ENCODE measurements at regions not wholly inside any gene's neighbourhood (a gene's known extent, or its start where the extent isn't known, plus 50 kb on each side); places are given as distances from the start of the nearest gene placed in this dataset.

- Histone ChIP-seq H3K27ac (replicated peaks; ENCODE audit: low read length) (no peak overlapping the region), H3K4me2 (ENCODE audit: insufficient read depth, low read length, poor library complexity, severe bottlenecking) (no peak overlapping the region), H2AFZ (ENCODE audit: low read length) (no peak overlapping the region), H2BK5ac (ENCODE audit: low read length) (no peak overlapping the region), H4K8ac (ENCODE audit: low read depth, low read length) (no peak overlapping the region), H3K36me3 (replicated peaks in 1 of 2; ENCODE audit: control insufficient read depth in 2 of 2, insufficient read depth in 2 of 2, low read length in 2 of 2) (no peaks in the 10 kb centered on the region), H3K23ac (ENCODE audit: low read depth, low read length, poor library complexity) (no peak overlapping the region), H2BK12ac (ENCODE audit: low read length) (no peak overlapping the region), H3K27me3 (ENCODE audit: control insufficient read depth in 3 of 3, insufficient read depth in 3 of 3, low read depth in 1 of 3, low read length in 3 of 3) (peaks cover 0 to 4% (median 0%) of the 10 kb centered on the region in 3 experiments), H3K9ac (ENCODE audit: low read depth, low read length, poor library complexity) (no peak overlapping the region), H2BK15ac (ENCODE audit: low read length) (no peak overlapping the region), H3K9me3 (replicated peaks in 1 of 2; ENCODE audit: control insufficient read depth in 2 of 2, insufficient read depth in 1 of 2, low read depth in 1 of 2, low read length in 2 of 2) (no peaks in the 10 kb centered on the region), H3K4ac (ENCODE audit: low read length) (no peak overlapping the region), H3K4me1 (ENCODE audit: control insufficient read depth in 2 of 2, insufficient read depth in 1 of 2, low read depth in 1 of 2, low read length in 2 of 2) (peaks cover 0 to 4% of the 10 kb centered on the region in 2 donors), H2AK5ac (ENCODE audit: low read depth, low read length) (no peak overlapping the region), H3K4me3 (ENCODE audit: low read length in 2 of 2) (no peak overlapping the region), H2BK120ac (ENCODE audit: low read depth, low read length) (no peak overlapping the region), H3K79me1 (ENCODE audit: low read depth, low read length) (no peaks in the 10 kb centered on the region), H3K18ac (ENCODE audit: low read length) (no peak overlapping the region), H4K91ac (ENCODE audit: low read depth, low read length, poor library complexity) (no peak overlapping the region), H3K14ac (ENCODE audit: low read length) (no peak overlapping the region)
- no peak for DNase-seq (ENCODE audit: low spot score)
- no CpG with 5 or more reads among the region's 5 CpGs for WGBS, 2 donors (ENCODE audit: extremely low coverage in 2 of 2, insufficient read length in 2 of 2, insufficient replicate concordance in 1 of 2)
Measured at GRCh38 chr19:32172566-32173160, 172.7 kb upstream of the ZNF507 start.

DNA sequence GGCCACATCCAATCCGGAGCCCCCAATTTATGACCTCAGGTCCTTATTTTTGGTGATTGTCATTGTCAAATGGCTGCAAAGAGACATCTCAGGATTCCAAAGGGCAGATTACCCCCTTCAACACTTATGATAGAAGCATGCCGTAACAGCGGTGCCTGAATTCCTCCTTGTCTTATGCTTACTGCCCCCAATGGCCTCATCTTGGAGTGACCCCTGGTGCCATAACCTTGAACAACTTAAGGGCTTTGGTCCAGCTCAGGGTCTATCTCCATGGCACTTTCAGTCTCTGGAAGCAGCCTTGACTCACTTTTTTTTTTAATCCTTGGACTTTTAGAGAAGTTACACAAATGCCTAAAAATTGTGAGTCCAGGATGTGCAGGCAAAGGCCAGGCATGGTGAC is 171.6 kb upstream of the ZNF507 start:
- peaks cover 0 to 4% (median 0%) of the 10 kb centered on the region in 3 experiments for H3K27me3 ChIP-seq (ENCODE audit: control insufficient read depth in 3 of 3, insufficient read depth in 3 of 3, low read depth in 1 of 3, low read length in 3 of 3)
- WGBS, 2 donors (ENCODE audit: extremely low coverage in 2 of 2, insufficient read length in 2 of 2, insufficient replicate concordance in 1 of 2): no CpG with 5 or more reads among the region's 3 CpGs
- DNase-seq (ENCODE audit: low spot score): no peak
- H3K79me1 ChIP-seq (ENCODE audit: low read depth, low read length): no peaks in the 10 kb centered on the region
- no peak overlapping the region for H4K91ac ChIP-seq (ENCODE audit: low read depth, low read length, poor library complexity)
- no peaks in the 10 kb centered on the region for H3K9me3 ChIP-seq (replicated peaks in 1 of 2; ENCODE audit: control insufficient read depth in 2 of 2, insufficient read depth in 1 of 2, low read depth in 1 of 2, low read length in 2 of 2)
- H2BK5ac ChIP-seq (ENCODE audit: low read length): no peak overlapping the region
- no peak overlapping the region for H2BK15ac ChIP-seq (ENCODE audit: low read length)
- no peak overlapping the region for H2BK120ac ChIP-seq (ENCODE audit: low read depth, low read length)
- H3K9ac ChIP-seq (ENCODE audit: low read depth, low read length, poor library complexity): no peak overlapping the region
- no peaks in the 10 kb centered on the region for H3K36me3 ChIP-seq (replicated peaks in 1 of 2; ENCODE audit: control insufficient read depth in 2 of 2, insufficient read depth in 2 of 2, low read length in 2 of 2)
- H3K14ac ChIP-seq (ENCODE audit: low read length): no peak overlapping the region
- H3K4me3 ChIP-seq (ENCODE audit: low read length in 2 of 2): no peak overlapping the region
- H3K4me1 ChIP-seq (ENCODE audit: control insufficient read depth in 2 of 2, insufficient read depth in 1 of 2, low read depth in 1 of 2, low read length in 2 of 2): peaks cover 0 to 4% of the 10 kb centered on the region in 2 donors
- no peak overlapping the region for H3K27ac ChIP-seq (replicated peaks; ENCODE audit: low read length)
- no peak overlapping the region for H2AFZ ChIP-seq (ENCODE audit: low read length)
- H3K18ac ChIP-seq (ENCODE audit: low read length): no peak overlapping the region
- no peak overlapping the region for H4K8ac ChIP-seq (ENCODE audit: low read depth, low read length)
- H3K23ac ChIP-seq (ENCODE audit: low read depth, low read length, poor library complexity): no peak overlapping the region
- no peak overlapping the region for H2AK5ac ChIP-seq (ENCODE audit: low read depth, low read length)
- no peak overlapping the region for H3K4me2 ChIP-seq (ENCODE audit: insufficient read depth, low read length, poor library complexity, severe bottlenecking)
- H3K4ac ChIP-seq (ENCODE audit: low read length): no peak overlapping the region
- no peak overlapping the region for H2BK12ac ChIP-seq (ENCODE audit: low read length)

GRCh38 chr19:32174386-32175113 is 170.9 kb upstream of the ZNF507 start:
- Histone ChIP-seq H2BK12ac (ENCODE audit: low read length) (no peak overlapping the region), H2AK5ac (ENCODE audit: low read depth, low read length) (peak overlapping the region; percentile 5), H3K79me1 (ENCODE audit: low read depth, low read length) (no peaks in the 10 kb centered on the region), H3K9ac (ENCODE audit: low read depth, low read length, poor library complexity) (no peak overlapping the region), H3K4me2 (ENCODE audit: insufficient read depth, low read length, poor library complexity, severe bottlenecking) (no peak overlapping the region), H3K27ac (replicated peaks; ENCODE audit: low read length) (no peak overlapping the region), H3K4me3 (ENCODE audit: low read length in 2 of 2) (no peak overlapping the region), H4K91ac (ENCODE audit: low read depth, low read length, poor library complexity) (no peak overlapping the region), H3K36me3 (replicated peaks in 1 of 2; ENCODE audit: control insufficient read depth in 2 of 2, insufficient read depth in 2 of 2, low read length in 2 of 2) (no peaks in the 10 kb centered on the region), H2BK120ac (ENCODE audit: low read depth, low read length) (no peak overlapping the region), H2BK5ac (ENCODE audit: low read length) (no peak overlapping the region), H2BK15ac (ENCODE audit: low read length) (no peak overlapping the region), H3K4ac (ENCODE audit: low read length) (no peak overlapping the region), H3K18ac (ENCODE audit: low read length) (no peak overlapping the region), H3K9me3 (replicated peaks in 1 of 2; ENCODE audit: control insufficient read depth in 2 of 2, insufficient read depth in 1 of 2, low read depth in 1 of 2, low read length in 2 of 2) (no peaks in the 10 kb centered on the region), H3K27me3 (ENCODE audit: control insufficient read depth in 3 of 3, insufficient read depth in 3 of 3, low read depth in 1 of 3, low read length in 3 of 3) (peaks cover 0 to 4% (median 0%) of the 10 kb centered on the region in 3 experiments), H3K4me1 (ENCODE audit: control insufficient read depth in 2 of 2, insufficient read depth in 1 of 2, low read depth in 1 of 2, low read length in 2 of 2) (peaks cover 0 to 4% of the 10 kb centered on the region in 2 donors), H2AFZ (ENCODE audit: low read length) (no peak overlapping the region), H3K14ac (ENCODE audit: low read length) (peak overlapping the region; percentile 4), H4K8ac (ENCODE audit: low read depth, low read length) (no peak overlapping the region), H3K23ac (ENCODE audit: low read depth, low read length, poor library complexity) (no peak overlapping the region)
- WGBS, 2 donors (ENCODE audit: extremely low coverage in 2 of 2, insufficient read length in 2 of 2, insufficient replicate concordance in 1 of 2): no CpG with 5 or more reads among the region's 10 CpGs
- no peak for DNase-seq (ENCODE audit: low spot score)

DNA sequence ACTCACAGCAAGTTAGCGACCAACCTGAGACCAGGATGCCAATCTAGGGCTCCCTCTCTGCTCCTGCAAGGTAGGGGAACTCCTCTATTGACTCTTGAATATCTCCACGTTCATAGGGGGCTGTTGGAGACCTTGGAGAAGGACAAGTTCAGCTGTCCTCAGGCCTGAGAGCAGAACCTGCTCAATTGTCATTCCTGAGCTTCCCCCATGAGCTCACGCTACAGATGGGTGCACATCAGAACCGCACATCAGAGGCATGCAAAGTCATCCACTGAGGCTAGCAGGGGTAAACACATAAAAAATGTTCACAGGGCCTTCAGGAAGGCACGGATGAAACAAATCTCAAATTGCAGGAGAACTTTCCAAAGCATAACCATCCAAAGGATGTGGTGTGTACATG is 168.8 kb upstream of the ZNF507 start:
- Histone ChIP-seq H3K4me1 (ENCODE audit: control insufficient read depth in 2 of 2, insufficient read depth in 1 of 2, low read depth in 1 of 2, low read length in 2 of 2) (peaks cover 0 to 6% of the 10 kb centered on the region in 2 donors), H3K4me2 (ENCODE audit: insufficient read depth, low read length, poor library complexity, severe bottlenecking) (no peak overlapping the region), H2BK15ac (ENCODE audit: low read length) (no peak overlapping the region), H4K91ac (ENCODE audit: low read depth, low read length, poor library complexity) (no peak overlapping the region), H3K79me1 (ENCODE audit: low read depth, low read length) (no peaks in the 10 kb centered on the region), H3K4me3 (ENCODE audit: low read length in 2 of 2) (no peak overlapping the region), H3K27ac (replicated peaks; ENCODE audit: low read length) (no peak overlapping the region), H3K27me3 (ENCODE audit: control insufficient read depth in 3 of 3, insufficient read depth in 3 of 3, low read depth in 1 of 3, low read length in 3 of 3) (peaks cover 0 to 4% (median 0%) of the 10 kb centered on the region in 3 experiments), H3K36me3 (replicated peaks in 1 of 2; ENCODE audit: control insufficient read depth in 2 of 2, insufficient read depth in 2 of 2, low read length in 2 of 2) (no peaks in the 10 kb centered on the region), H3K18ac (ENCODE audit: low read length) (no peak overlapping the region), H3K9me3 (replicated peaks in 1 of 2; ENCODE audit: control insufficient read depth in 2 of 2, insufficient read depth in 1 of 2, low read depth in 1 of 2, low read length in 2 of 2) (no peaks in the 10 kb centered on the region), H2AK5ac (ENCODE audit: low read depth, low read length) (no peak overlapping the region), H2BK5ac (ENCODE audit: low read length) (no peak overlapping the region), H3K4ac (ENCODE audit: low read length) (no peak overlapping the region), H2BK12ac (ENCODE audit: low read length) (no peak overlapping the region), H2BK120ac (ENCODE audit: low read depth, low read length) (no peak overlapping the region), H4K8ac (ENCODE audit: low read depth, low read length) (no peak overlapping the region), H2AFZ (ENCODE audit: low read length) (no peak overlapping the region), H3K23ac (ENCODE audit: low read depth, low read length, poor library complexity) (no peak overlapping the region), H3K14ac (ENCODE audit: low read length) (no peak overlapping the region), H3K9ac (ENCODE audit: low read depth, low read length, poor library complexity) (no peak overlapping the region)
- no CpG with 5 or more reads among the region's 5 CpGs for WGBS, 2 donors (ENCODE audit: extremely low coverage in 2 of 2, insufficient read length in 2 of 2, insufficient replicate concordance in 1 of 2)
- DNase-seq (ENCODE audit: low spot score): no peak

All from neuronal stem cell (in vitro differentiated cells).